Heart left ventricle (tissue), 13 donors: ENCODE measurements at regions not wholly inside any gene's neighbourhood (a gene's known extent, or its start where the extent isn't known, plus 50 kb on each side); places are given as distances from the start of the nearest gene placed in this dataset.

Source experiments
- POLR2A ChIP-seq, 2 donors: fragments of 450-650 bp; IDR thresholded peaks; one replicate each; pipeline ENCODE4 v1.6.1; 2017; ENCODE audit warnings: antibody characterized with exemption in 2 of 2, mild to moderate bottlenecking in 2 of 2, moderate library complexity in 2 of 2
- TF ChIP-seq, protein P1 (sequence below), 12 donors: fragments of 200-600 bp; sonication (generic) in 4 of 12; IDR thresholded peaks; one replicate each; pipeline versions ENCODE4 v1.5.0 to v1.8.0; 2018 to 2022; ENCODE audit warnings: antibody characterized with exemption in 12 of 12, mild to moderate bottlenecking in 5 of 12
- donor health status: ischemic (EF 13 %, LVEDD 7.1; RV severe dilation, severe dysfunction).
- donor health status: DM: no; HTN: yes; CAD: no.
- donor health status: DM: no; HTN: no; CAD: no.
- donor health status: ischemic (EF 25% LVEDD 6.9; RV normal size, moderate dysfunction).
- donor health status: ischemic (EF 25% LVEDD 5.7; RV mildly dilated, moderate dysfunction).
- donor health status: ischemic (EF 35%, LVEDD 5.7; RV mildly dilated, moderate dysfunction).
- donor health status: nonischemic (EF 11% LVEDD 7.7; RV severe dilation, severe dysfunction).
- donor health status: DM: yes; HTN: yes; CAD: no.
- donor health status: PGD.
- donor health status: ischemic (EF 29% LVEDD 5.4; RV normal size, mild dysfunction).
- donor health status: nonischemic (EF 23%, LVEDD 6.1; RV moderate dilation, normal function).

DNA sequence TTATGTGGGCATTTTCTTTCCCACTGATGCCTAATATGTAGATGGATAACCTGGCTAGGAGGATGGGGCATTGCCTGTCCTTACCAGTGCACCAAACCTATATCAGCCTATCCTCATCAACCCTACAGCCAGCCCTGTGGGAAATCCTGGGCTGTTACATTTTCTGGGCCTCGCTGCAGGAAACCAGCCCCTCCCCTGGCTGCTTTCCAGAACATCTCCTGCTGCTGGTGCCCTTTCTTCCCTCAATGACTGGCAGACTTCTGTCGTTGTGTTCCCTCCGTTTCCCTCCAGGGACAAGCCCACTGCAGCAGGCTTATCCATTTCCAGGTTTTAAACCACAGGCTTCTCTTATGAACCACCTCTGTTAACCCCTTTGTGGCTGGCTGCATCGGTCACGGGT is 486.1 kb upstream of the COBL start:
- TF ChIP-seq, protein P1, sequence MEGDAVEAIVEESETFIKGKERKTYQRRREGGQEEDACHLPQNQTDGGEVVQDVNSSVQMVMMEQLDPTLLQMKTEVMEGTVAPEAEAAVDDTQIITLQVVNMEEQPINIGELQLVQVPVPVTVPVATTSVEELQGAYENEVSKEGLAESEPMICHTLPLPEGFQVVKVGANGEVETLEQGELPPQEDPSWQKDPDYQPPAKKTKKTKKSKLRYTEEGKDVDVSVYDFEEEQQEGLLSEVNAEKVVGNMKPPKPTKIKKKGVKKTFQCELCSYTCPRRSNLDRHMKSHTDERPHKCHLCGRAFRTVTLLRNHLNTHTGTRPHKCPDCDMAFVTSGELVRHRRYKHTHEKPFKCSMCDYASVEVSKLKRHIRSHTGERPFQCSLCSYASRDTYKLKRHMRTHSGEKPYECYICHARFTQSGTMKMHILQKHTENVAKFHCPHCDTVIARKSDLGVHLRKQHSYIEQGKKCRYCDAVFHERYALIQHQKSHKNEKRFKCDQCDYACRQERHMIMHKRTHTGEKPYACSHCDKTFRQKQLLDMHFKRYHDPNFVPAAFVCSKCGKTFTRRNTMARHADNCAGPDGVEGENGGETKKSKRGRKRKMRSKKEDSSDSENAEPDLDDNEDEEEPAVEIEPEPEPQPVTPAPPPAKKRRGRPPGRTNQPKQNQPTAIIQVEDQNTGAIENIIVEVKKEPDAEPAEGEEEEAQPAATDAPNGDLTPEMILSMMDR (IDR thresholded peaks at IDR 0.05), result no peak
- TF ChIP-seq POLR2A (IDR thresholded peaks at IDR 0.05), result no peak
